Hematopoietic multipotent progenitor cell (in vitro differentiated cells): ENCODE measurements at regions not wholly inside any gene's neighbourhood (a gene's known extent, or its start where the extent isn't known, plus 50 kb on each side); places are given as distances from the start of the nearest gene placed in this dataset.

Experiments used
- DNase-seq, 3 donors: peaks; one replicate each; pipeline ENCODE4 v3.0.0-alpha.2; 2011 to 2015; ENCODE audit warnings: low read depth in 2 of 3, low spot score in 2 of 3

- no peak for DNase-seq
Measured at GRCh38 chr3:86733257-86733656, 257.7 kb downstream of the VGLL3 start.

DNA sequence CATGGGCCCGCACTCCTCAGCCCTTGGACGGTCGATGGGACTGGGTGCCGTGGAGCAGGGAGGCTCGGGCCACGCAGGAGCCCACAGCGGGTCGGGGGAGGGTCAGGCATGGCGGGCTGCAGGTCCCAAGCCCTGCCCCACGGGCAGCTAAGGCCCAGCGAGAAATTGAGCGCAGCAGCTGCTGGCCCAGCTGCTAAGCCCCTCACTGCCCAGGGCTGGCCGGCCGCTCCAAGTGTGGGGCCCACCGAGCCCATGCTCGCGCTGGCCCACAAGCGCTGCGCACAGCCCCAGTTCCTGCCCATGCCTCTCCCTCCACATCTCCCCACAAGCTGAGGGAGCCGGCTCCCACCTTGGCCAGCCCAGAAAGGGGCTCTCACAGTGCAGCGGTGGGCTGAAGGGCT, 259.4 kb downstream of the VGLL3 start:
- no peak for DNase-seq

- DNase-seq, result no peak
Measured at GRCh38 chr3:86723433-86723832, 267.5 kb downstream of the VGLL3 start.

DNA sequence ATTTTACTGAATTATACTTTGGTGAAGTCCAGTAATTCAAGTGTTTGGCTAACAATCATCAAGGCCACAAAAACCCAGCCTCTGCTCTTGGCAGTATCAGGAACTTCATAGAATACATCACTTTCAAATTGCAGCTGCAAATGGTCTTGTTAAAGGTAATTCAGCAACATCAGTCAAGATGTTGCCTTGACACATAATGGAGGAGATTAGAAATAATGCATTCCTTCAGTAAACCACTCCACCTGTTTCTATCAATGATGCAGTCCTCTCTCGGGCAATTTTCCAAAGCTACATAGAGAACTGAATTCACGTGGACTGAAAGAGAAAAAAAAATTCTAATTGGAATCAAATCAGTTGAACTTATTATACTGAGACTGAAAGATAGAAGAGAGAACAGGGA, 279.3 kb downstream of the VGLL3 start:
- no peak for DNase-seq

- no peak for DNase-seq
Measured at GRCh38 chr3:86708893-86709292, 282.1 kb downstream of the VGLL3 start.

DNA sequence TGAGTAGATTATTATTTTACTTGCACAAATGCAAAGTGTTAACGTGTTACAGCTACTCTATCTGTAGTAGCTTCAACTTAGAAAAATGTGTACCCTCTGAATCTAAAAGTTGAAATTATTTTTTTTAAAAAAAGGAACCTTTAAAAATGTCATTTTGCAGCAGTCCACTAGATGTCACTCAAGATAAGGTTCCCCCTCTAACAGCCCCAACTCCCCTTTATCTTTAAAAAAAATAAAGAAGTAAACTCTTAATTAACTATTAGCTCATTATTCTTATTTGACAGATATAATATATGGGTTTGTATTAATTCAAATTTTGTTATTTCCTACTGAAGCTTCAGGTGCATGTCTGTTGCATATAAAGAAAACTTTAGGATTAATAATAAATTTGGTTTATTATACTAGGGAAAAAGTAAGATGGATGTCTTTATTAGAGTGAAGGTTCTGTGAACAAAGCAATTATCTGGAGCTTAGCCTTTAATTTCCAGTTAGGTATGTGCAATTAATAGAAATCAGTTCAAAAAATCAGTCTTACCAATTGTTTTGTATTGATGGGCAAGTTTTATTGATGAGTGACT, 288.5 kb downstream of the VGLL3 start:
- peak in 2 of 3 donors; percentile 4 to 42 for DNase-seq

- no peak for DNase-seq
Measured at GRCh38 chr3:86695752-86696151, 295.2 kb downstream of the VGLL3 start.

- no peak for DNase-seq
Measured at GRCh38 chr3:86673991-86674390, 317.0 kb downstream of the VGLL3 start.

DNA sequence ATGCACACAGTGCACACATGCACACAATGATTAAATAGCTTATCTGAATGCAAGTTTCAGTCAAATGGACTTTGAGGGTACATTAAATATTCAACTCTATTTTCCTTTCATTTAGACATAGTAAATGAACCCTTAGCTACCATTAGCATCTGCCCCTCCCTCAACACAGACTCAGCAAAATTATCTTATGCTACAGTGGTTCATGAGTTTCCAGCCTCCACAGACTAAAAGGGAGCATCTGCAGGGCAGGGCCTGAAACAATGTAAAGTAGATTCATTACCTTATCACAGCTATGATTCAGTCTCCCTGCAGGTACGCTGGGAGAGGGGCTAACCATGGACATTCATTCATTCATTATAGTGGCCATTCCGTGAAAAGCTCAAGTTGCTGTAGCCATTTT, 329.1 kb downstream of the VGLL3 start:
- DNase-seq, result no peak

DNA sequence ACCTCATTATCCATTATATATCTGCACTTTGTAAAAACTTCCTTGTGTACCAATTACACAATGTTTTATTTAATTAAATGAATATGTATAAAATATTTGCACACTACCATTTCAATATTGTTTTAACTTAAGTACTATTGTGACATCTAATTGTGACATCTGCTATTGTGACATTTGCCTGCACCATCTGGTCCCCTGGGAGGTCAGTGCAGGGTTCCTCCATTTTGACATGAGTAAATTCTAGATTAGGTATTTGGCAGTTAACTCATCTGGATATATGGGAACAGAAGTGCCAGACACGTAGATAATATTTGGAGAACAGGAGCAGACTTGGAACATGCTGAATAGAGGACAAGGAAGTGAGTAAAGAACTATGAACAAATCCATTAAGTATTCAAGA, 332.1 kb downstream of the VGLL3 start:
- no peak for DNase-seq

- DNase-seq, result no peak
Measured at GRCh38 chr3:86654806-86655460, 336.0 kb downstream of the VGLL3 start.

DNA sequence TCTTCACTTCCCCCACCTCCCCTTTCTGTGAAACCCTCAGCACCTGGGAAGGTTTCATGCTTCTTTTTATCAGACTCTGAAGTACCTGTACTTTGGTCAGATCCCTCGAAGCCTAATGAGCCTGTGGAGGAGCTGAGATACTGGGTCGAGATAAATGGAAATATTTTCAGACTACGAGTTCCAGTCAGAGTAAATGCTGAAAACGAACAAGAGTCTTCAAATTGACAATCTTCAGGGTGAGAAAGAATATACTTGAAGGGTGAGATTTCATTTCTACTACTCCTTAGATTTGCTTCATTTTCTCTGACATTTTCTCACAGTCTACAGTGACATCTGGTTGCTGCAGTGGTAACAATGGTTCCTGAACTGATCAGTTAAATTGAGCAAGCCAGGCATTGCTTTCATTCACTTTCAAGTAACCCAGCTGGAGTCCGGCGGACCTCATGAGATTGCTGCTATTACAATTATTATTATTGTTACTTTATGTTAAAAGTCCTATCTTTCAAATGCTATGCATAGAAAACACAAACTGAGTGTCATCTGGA, 337.2 kb downstream of the VGLL3 start:
- no peak for DNase-seq

DNA sequence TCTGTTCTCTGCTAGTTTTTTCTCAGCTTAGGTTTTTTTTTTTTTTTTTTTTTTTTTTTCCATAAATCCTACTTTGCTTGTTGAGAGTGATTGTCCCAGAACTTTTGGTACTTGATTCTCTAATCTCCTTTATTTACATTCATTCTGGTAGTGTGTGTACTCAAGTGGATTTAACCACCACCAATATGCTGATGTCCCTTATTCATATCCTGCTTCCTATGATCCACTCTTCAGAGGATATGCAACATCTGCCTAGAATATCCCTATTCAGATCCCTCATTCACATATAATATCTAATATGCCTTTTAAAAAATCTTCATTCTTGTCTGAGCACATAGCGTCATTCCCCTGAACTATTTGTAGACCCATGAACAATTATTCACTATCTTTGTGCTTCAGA, 342.9 kb downstream of the VGLL3 start:
- DNase-seq, result no peak

GRCh38 chr3:86645756-86646155, 345.2 kb downstream of the VGLL3 start:
- no peak for DNase-seq

- no peak for DNase-seq
Measured at GRCh38 chr3:86634361-86634760, 356.6 kb downstream of the VGLL3 start.

GRCh38 chr3:86629511-86629910, 361.4 kb downstream of the VGLL3 start:
- no peak for DNase-seq

GRCh38 chr3:86624192-86624591, 366.8 kb downstream of the VGLL3 start:
- DNase-seq, result no peak

GRCh38 chr3:86618706-86619105, 372.2 kb downstream of the VGLL3 start:
- DNase-seq, result no peak

DNA sequence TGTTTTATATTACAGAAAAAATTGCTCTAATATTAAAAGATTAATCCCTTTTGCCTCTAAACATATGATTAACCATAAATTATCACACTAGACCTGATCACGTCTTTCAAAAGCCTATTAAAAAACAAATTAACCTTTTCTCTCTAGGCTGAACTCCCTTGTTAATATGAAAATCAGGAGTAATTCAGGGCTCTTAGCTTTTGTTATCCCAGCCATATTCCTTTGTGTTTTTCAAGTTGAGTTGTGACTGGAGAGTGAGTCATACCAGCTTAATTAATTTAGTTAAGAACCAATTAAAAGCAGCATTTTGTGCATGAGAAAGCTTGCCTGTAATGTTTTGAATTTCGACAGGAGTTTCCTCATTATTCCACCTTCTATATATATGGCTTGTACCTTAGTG, 385.8 kb downstream of the VGLL3 start:
- DNase-seq, result no peak

GRCh38 chr3:86595696-86596095, 395.3 kb downstream of the VGLL3 start:
- no peak for DNase-seq

GRCh38 chr3:86594838-86595237, 396.1 kb downstream of the VGLL3 start:
- DNase-seq, result no peak

DNA sequence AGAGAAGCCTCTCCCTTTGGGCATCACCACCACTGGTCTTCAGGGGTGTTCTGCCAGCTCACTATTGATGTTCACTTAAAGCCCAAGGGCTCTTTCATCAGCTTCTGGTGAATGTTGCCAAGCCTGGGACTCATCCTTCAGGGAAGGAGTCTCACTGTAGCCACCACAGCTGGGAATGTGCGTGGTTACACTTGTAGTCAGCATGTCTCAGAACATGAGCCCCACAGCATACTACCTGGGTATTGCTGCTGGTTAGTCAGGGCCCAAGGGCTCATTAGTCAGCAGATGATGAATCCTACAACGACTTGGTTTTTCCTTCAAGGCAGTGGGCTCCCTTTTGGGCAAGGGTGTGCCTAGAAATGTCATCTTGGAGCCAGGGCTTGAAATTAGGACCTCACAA, 412.9 kb downstream of the VGLL3 start:
- DNase-seq, result no peak
